Upper lobe of left lung (tissue), 4 donors: ENCODE measurements at regions not wholly inside any gene's neighbourhood (a gene's known extent, or its start where the extent isn't known, plus 50 kb on each side); places are given as distances from the start of the nearest gene placed in this dataset.

Experiments
- CTCF ChIP-seq, 6 experiments: fragments of 450-650 bp in 4 of 6; fragments of 200-600 bp in 2 of 6; sonication (generic) in 2 of 6; IDR thresholded peaks; one replicate each; pipeline ENCODE4 v1.5.1; 2016 to 2019; ENCODE audit warnings: antibody characterized with exemption in 6 of 6
- POLR2A ChIP-seq, 4 donors: fragments of 450-650 bp; IDR thresholded peaks; one replicate each; pipeline ENCODE4 v1.5.1; 2016 to 2017; ENCODE audit warnings: antibody characterized with exemption in 4 of 4, mild to moderate bottlenecking in 2 of 4

GRCh38 chr2:16012626-16013358 is 72.4 kb downstream of the MYCN start:
- no peak for TF ChIP-seq CTCF (IDR thresholded peaks at IDR 0.05)
- no peak for TF ChIP-seq POLR2A (IDR thresholded peaks at IDR 0.05)
